NCI-H2227 treated with DMSO at 0.1 percent for 48 hours (cell line): ENCODE measurements at regions not wholly inside any gene's neighbourhood (a gene's known extent, or its start where the extent isn't known, plus 50 kb on each side); places are given as distances from the start of the nearest gene placed in this dataset.
"Not testable (repeated sequence)": the region's sequence is repeated elsewhere in the genome, so short reads cannot be mapped to it uniquely, and the experiment has no call there.

ENCODE experiments used
- DNase-seq: peaks from one replicate; lab custom pipeline; 2025; lab: John Stamatoyannopoulos, UW

GRCh38 chr4:112023402-112023950, 121.8 kb upstream of the FAM241A start:
- no peak for DNase-seq

DNA sequence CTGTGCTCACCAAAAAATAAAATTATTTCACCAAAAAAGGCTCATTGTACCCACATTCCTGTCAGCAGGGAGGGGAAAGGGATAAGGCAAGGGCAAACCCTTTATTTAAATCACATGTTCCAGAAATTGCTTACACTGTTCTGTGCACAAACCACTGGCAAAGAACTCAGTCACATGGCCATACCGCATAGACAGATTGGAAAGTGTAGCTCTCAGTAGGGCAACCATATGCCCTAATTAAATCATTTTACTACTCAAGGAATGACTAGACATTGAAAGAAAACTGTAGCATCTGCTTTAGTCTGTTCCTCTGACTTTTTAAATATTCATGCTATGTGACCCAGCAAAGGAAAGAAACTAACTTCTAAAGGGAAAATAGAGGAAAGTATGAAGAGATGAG, 119.2 kb upstream of the FAM241A start:
- no peak for DNase-seq

- no peak for DNase-seq
Measured at GRCh38 chr4:112029771-112030171, 115.5 kb upstream of the FAM241A start.

GRCh38 chr4:112031712-112032328, 113.4 kb upstream of the FAM241A start:
- DNase-seq: no peak

DNA sequence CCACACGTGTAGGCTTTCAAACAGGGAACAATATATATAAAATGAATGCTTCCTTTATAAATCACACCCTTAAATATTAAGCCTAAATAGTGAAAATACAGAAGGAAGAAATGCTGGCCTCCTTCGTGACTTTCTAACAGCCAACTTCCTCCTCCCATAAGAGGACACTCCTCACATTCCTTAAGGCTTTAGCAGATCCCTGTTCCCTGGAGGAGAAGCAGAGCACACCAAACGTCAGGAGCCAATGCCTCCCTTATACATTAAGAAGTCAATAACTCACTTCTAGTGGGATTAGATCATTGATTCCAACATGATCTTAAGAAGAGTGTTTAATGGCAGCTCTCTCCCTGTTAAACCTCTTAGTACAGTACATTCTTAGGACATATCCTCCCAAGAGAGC, 108.4 kb upstream of the FAM241A start:
- DNase-seq: no peak

DNA sequence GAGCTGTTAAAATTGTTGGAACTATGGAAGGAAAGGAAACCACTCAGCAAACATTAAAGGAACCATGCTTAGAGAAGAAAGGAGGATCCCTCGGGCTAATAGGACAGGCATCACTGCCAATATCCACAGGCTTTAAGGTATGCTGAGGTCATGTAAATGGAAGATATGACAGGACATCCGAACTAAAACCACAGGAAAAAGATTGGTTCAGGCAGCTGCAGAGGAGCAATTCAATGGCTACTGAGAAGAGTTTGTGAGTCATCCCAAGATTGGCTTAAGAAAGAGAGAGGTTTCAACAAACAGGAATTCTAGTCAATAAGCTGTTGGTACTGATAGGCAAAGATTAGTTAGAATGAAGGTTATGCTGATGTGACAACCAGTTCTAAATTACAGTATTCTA, 106.4 kb upstream of the FAM241A start:
- no peak for DNase-seq

DNA sequence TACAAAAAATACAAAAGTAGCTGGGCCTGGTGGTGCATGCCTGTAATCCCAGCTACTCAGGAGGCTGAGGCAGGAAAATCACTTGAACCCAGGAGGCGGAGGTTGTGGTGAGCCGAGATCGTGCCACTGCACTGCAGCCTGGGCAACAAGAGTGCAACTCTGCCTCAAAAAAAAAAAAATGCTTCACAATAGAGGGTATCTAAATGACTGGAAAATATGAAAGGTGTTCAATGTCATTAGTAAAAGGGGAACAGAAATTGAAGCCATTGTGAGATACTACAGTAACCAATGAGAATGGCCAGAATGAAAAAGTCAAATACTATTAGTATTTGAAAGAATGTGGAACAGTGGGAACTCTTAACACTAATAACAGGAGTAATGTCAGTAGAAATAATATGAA, 96.1 kb upstream of the FAM241A start:
- not testable (repeated sequence) for DNase-seq

DNA sequence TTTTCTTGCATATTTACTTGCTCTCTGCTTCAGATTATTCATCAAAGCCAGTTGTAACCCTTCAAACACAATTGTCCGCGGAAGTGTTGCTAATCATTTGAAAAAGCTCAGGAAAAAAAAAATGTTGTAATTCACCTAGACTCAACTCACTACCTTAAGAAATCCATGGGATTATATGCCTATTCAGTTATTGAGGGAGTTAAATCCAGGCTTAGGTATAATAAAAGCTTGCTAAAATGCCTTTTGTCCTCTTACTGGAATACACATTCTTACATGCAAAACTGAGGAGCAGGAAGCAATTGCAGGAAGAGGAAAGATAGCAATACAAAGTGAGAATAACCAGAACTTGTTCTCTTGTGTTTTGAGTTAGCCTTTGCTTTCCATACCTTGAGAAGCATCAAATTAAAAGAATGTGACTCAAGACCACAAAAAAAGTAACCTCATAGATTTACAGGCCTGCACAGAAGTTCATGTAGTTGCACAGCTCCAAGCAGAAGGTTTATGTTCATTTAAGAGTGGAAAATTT, 91.4 kb upstream of the FAM241A start:
- DNase-seq: no peak

DNA sequence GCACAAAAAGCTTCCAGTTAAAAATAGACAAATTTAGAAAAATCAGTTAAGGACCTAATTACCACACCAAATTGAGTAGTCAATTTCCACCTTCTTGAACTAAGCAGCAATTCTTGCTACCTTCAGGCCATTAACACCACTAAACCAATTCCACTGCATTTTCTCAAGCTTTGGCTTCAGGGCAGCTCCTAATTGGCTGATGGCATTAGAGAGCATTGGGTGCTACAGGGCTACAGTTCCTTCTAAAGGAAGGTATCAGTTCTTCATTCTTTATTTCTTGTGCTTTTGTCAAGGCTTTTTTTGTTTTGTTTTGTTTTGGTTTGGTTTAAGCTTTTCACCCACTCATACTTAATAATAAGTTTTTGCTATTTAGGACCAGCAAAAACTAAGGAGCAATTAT, 90.2 kb upstream of the FAM241A start:
- DNase-seq: no peak

DNA sequence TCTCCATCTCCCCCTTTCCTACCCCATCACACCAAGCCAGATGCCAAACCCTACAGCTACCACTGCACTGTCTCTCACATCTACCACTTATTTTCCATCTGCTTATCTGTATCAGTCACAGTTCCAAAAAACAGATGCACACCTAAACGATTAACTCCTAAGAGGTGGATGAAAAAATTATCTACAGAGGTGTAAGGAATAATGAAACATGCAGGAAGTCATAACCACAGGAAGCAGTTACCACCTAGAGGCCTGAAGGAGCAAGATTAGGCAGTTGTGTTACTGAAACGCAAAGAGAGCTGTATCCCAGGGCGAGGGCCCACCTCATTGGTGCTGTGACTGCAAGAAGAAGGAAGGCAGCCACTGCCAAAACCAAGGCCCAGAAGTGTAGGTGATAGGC, 87.8 kb upstream of the FAM241A start:
- no peak for DNase-seq

GRCh38 chr4:112058433-112058832, 86.8 kb upstream of the FAM241A start:
- DNase-seq: no peak

- peak; percentile 21 for DNase-seq
Measured at GRCh38 chr4:112060212-112060611, 85.0 kb upstream of the FAM241A start.

DNA sequence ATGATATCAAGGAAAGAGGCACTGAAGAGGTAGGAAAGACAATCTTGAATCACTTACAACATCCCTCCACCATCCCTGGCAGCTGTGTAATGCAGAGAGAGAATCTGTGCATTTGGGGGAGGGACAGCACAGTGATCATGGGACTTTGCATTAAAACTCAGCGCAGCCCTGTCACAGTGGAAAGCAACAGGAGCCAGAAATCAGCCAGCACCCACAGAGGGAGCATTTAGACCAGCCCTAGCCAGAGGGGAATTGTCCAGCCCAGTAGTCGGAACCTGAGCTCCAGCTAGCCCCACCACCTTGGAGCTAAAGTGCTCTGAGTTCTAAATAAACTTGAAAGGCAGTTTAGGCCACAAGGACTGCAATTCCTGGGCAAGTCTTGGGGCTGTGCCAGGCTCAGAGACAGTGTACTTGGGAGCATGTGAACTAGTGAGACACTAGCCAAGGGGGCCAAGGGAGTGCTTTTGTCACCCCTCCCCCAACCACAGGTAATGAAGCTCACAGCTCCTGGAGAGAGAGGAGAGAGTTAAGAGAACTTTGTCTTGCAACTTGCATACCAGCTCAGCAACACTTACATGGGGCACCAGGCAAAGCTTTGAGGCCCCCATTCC, 83.9 kb upstream of the FAM241A start:
- no peak for DNase-seq

- DNase-seq: no peak
Measured at GRCh38 chr4:112063260-112063659, 82.0 kb upstream of the FAM241A start.

- no peak for DNase-seq
Measured at GRCh38 chr4:112069110-112069509, 76.1 kb upstream of the FAM241A start.

GRCh38 chr4:112073181-112073580, 72.1 kb upstream of the FAM241A start:
- no peak for DNase-seq

DNA sequence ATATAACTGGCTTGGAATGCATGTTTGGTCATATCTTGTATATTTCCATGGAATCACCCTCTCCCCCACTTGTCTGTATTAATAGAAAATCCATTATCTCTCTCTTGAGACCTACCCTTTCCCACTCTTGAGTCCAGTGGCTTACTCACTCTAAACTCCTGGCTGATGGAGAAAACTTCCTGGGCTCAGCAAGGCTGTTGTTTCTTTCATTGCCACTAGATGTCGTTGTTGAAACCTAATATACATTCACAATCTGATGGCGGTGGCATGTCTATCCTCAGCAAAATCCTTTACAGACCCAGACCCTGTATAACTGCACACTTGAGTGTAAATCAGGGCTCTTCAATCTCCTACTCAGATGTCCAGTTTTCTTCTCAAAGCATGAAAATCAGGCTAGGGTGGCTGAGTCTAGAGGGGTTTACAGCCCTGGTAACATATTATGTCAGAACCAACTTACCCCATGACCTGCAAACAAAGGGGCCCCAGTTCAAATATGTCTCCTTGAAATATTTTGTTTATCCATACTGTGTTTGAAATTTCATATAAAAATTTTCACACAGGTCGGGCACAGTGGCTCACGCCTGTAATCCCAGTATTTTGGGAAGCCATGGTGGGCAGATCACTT, 70.0 kb upstream of the FAM241A start:
- peak; percentile 2 for DNase-seq

DNA sequence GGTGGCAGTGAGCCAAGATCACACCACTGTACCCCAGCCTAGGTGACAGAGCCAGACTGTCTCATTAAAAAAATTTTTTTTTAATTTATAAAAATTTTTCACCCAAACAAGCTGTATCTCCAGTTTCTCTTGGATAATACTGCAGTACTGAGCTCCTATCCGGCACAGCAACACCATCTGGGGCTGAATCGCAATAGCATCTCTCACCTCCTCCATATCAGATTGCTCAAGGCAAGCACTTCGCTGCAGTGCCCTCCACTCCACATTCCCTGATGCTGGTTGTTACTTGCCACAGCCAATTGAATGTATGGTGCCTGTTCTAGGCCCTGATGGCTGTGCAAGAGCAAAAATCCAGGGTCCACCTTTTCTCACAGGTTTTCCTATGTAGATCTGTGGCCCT, 69.3 kb upstream of the FAM241A start:
- DNase-seq: no peak

DNA sequence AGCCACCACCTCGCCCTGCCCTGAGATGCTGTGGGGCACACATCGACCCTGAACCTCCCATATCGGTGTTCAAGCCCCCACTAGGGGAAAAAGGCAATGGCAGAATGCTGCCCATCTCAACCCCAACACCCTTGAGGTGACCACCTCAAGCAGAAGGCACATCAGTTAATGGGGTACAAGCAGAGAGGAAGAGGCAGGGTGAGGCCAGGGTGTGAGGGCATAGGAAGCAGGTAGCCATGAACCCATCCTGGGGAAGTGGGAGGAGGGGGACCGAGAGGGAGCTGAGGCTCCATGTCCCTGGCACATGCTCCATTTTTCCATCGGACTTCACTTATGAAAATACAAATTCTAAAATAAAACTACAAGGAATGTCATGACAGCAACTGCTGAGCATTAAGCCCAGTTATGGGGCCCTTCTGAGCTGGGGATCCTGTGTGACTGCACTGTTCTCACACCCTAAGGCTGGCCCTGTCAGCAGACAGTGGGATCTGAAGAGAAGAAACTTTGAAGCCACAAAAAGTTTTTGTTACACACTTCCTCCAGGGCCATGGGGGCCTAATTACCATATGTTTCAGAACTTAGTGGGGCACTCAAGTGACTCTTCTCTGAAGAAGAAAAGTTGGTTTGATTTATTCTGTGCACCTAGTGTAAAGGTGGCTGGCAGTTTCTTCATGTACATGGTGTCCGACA, 68.2 kb upstream of the FAM241A start:
- no peak for DNase-seq

- no peak for DNase-seq
Measured at GRCh38 chr4:112077743-112078142, 67.5 kb upstream of the FAM241A start.

DNA sequence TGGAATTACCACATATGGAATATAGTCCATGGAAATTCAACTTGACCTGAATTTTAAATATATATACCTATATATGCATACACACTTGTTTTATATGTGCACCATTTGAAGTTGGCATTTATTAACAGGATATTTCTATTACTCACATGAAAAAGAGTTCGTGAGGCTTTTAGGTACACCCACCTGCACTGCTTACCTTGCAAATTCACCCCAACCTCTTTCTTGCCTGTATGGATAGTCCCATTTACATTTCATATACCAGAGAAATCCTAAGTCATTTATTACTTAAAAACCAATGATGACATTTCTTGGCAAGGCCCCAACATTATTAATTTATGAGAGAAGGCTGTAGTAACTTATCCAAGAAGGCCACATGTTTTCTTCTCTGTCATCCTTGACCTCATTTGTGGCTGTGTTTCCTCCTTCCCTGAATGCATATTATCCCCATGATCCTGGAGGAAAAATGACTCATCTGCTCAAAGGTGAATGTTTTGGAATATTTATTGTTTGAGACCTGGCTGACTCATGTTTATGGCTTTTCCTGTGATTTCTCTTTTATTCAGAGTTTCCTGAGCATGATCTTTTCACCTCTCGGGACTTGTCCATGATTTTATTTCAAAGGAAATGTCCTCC, 62.2 kb upstream of the FAM241A start:
- no peak for DNase-seq
